Keratinocyte (primary cell): ENCODE measurements at regions not wholly inside any gene's neighbourhood (a gene's known extent, or its start where the extent isn't known, plus 50 kb on each side); places are given as distances from the start of the nearest gene placed in this dataset.

Experiments used
- CTCF ChIP-seq, 3 experiments: IDR thresholded peaks in 1 of 3; conservative IDR thresholded peaks in 1 of 3; optimal IDR thresholded peaks in 1 of 3; 2 replicates in 2 of 3; 3 replicates in 1 of 3; pipeline versions ENCODE3 to v1.5.1; 2011; ENCODE audit warnings: low read length in 3 of 3, mild to moderate bottlenecking in 3 of 3, moderate library complexity in 2 of 3, control low read depth in 1 of 3, inconsistent platforms in 1 of 3; ENCODE audit not compliant: insufficient read depth in 2 of 3; ENCODE audit errors: extremely low read depth in 1 of 3
- EZH2 ChIP-seq: IDR thresholded peaks from one replicate; pipeline ENCODE4 v1.6.1; 2012; ENCODE audit warnings: inconsistent platforms, mild to moderate bottlenecking, low read length, moderate library complexity

- TF ChIP-seq CTCF (optimal IDR thresholded peaks at IDR 0.05 in 1 of 3, IDR thresholded peaks at IDR 0.05 in 1 of 3, conservative IDR thresholded peaks at IDR 0.05 in 1 of 3; ENCODE audit: extremely low read depth in 1 of 3, insufficient read depth in 2 of 3, low read length in 3 of 3) (no peak), EZH2 (no peak)
Observed at GRCh38 chr3:180161770-180162169, 125.0 kb upstream of the PEX5L start.
